Retina (tissue), 1 donor: ENCODE measurements at regions not wholly inside any gene's neighbourhood (a gene's known extent, or its start where the extent isn't known, plus 50 kb on each side); places are given as distances from the start of the nearest gene placed in this dataset.

ENCODE experiments used
- DNase-seq: peaks from one replicate; pipeline ENCODE4 v3.0.0-alpha.2; 2016

DNA sequence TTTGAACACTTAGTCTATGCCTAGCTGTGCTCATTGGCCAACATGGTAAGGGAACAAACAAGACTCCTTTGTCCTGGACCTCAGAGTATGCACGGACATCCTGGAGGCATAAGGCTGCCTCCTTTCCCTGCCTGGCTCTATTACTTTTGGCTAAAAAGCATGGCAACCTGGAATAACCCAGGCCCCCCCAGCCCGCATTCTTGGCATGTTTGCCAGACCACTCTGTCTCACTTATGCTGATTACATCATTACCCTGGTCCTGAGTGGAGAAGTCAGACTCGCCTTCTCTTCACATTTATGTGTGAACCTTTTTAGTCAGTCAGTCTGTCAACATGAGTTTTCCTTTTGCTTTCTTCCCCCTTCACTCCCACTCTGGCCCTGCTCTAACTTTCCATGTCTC, 58.0 kb upstream of the ELK3 start:
- DNase-seq, result no peak

- DNase-seq, result no peak
These were observed 57.3 kb upstream of the ELK3 start for GRCh38 chr12:96136725-96137378.

- no peak for DNase-seq
These were observed 54.0 kb upstream of the ELK3 start for GRCh38 chr12:96140174-96140573.

GRCh38 chr12:96141216-96141912, 52.8 kb upstream of the ELK3 start:
- DNase-seq, result no peak

DNA sequence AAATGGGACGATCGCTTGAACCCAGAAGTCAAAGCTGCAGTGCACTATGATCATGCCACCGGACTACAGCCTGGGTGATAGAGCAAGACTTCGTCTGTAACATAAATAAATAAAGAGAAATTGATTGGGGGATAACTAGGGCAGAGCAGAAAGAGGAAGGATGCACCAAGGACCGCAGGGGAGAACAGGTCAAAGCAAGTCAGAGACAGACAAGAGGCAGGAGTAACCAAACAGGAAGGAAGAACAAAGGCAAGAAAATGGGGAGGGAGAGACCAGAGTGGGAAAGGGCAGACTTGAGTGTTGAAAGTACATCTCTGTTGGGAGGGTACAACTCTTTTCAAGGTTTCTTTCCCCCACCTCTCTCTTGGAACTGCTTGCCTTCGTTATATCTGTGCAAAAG, 50.8 kb upstream of the ELK3 start:
- peak; percentile 20 for DNase-seq

- no peak for DNase-seq
These were observed 50.2 kb upstream of the ELK3 start for GRCh38 chr12:96143827-96144565.
